K562 (cell line): ENCODE measurements at regions not wholly inside any gene's neighbourhood (a gene's known extent, or its start where the extent isn't known, plus 50 kb on each side); places are given as distances from the start of the nearest gene placed in this dataset.

ENCODE experiments used
- ATAC-seq: fragments of 200-7000 bp; cut with Tn5 transposase; 3 replicates; pipeline ENCODE4 v1.9.1; 2020; ENCODE audit warnings: moderate library complexity
- BruUV-seq: library from RNA; stranded (reverse); fragments of 400-500 nt; replicated peaks from 2 replicates; lab custom pipeline; 2021; lab: Mats Ljungman, UMichigan
- CTCF ChIA-PET: fragments of 300-600 bp; formaldehyde crosslinking; extraction: SDS; loops from one replicate; lab custom pipeline; 2021; ENCODE audit warnings: low intra/inter-chr PET ratio; lab: Yijun Ruan, JAX
- POLR2A ChIA-PET: fragments of 300-600, 350-650 bp; sonication (Branson Sonifier 250); formaldehyde crosslinking; extraction: SDS; loops from one replicate; lab custom pipeline; 2021; ENCODE audit warnings: antibody characterized with exemption, inconsistent platforms; lab: Yijun Ruan, JAX
- DNase-seq, 4 experiments: peaks; one replicate each; pipeline versions ENCODE4 v3.0.0 to v3.0.0-alpha.2; 2011 to 2018; ENCODE audit warnings: low spot score in 3 of 4, mixed read lengths in 3 of 4; ENCODE audit errors: extremely low read depth in 1 of 4
- FAIRE-seq: peaks from 2 replicates; lab custom pipeline; 2011; peaks lifted over from hg19 to GRCh38; lab: Jason Lieb, UNC
- H2AFZ ChIP-seq: 2 replicates; pipeline ENCODE4 v1.6.0; 2011; ENCODE audit warnings: low read depth, low read length, control low read depth, inconsistent platforms
- H3K27ac ChIP-seq: fragments of 200-600 bp; 3 replicates; pipeline ENCODE4 v1.8.0; 2011; ENCODE audit warnings: low read depth, mild to moderate bottlenecking, control low read depth, inconsistent platforms, low read length, moderate library complexity, mixed read lengths; ENCODE audit errors: extremely low read depth
- H3K27me3 ChIP-seq, 2 experiments: fragments of 300-600 bp in 1 of 2; 2 replicates in 1 of 2; 3 replicates in 1 of 2; pipeline versions ENCODE4 v1.6.0 to v1.8.0; 2011; ENCODE audit warnings: inconsistent platforms in 2 of 2, low read length in 2 of 2, mild to moderate bottlenecking in 1 of 2, mixed read lengths in 1 of 2, moderate library complexity in 1 of 2; ENCODE audit not compliant: control insufficient read depth in 2 of 2, insufficient read depth in 2 of 2
- H3K36me3 ChIP-seq: fragments of 300-600 bp; 3 replicates; pipeline ENCODE4 v1.8.0; 2011; ENCODE audit warnings: mild to moderate bottlenecking, low read length, inconsistent platforms; ENCODE audit not compliant: control insufficient read depth, insufficient read depth
- H3K4me1 ChIP-seq, 2 experiments: fragments of 200-600 bp in 1 of 2; replicated peaks in 1 of 2; 2 replicates in 1 of 2; 3 replicates in 1 of 2; pipeline versions ENCODE4 v1.5.1 to v1.8.0; 2011; ENCODE audit warnings: inconsistent platforms in 2 of 2, low read length in 2 of 2, mild to moderate bottlenecking in 1 of 2, mixed read lengths in 1 of 2, moderate library complexity in 1 of 2; ENCODE audit not compliant: control insufficient read depth in 2 of 2, insufficient read depth in 2 of 2
- H3K4me2 ChIP-seq: 2 replicates; pipeline ENCODE4 v1.6.1; 2011; ENCODE audit warnings: low read length, control low read depth, inconsistent platforms, mixed read lengths; ENCODE audit not compliant: insufficient read depth
- H3K4me3 ChIP-seq: fragments of 200-600 bp; sonication (generic), shearing (Covaris generic); 2 replicates; pipeline ENCODE4 v1.5.1; 2016; ENCODE audit warnings: control low read depth, inconsistent platforms
- H3K79me2 ChIP-seq: fragments of 200-600 bp; 3 replicates; pipeline ENCODE4 v1.8.0; 2011; ENCODE audit warnings: low read length, inconsistent platforms; ENCODE audit not compliant: control insufficient read depth, insufficient read depth
- H3K9ac ChIP-seq, 2 experiments: 2 replicates each; pipeline versions ENCODE4 v1.6.0 to v1.6.1; 2011; ENCODE audit warnings: low read depth in 2 of 2, low read length in 2 of 2, control low read depth in 1 of 2, inconsistent platforms in 1 of 2, mild to moderate bottlenecking in 1 of 2, mixed read lengths in 1 of 2; ENCODE audit not compliant: insufficient read depth in 1 of 2
- H3K9me1 ChIP-seq: one replicate; pipeline ENCODE4 v1.6.0; 2011; ENCODE audit warnings: inconsistent platforms, mild to moderate bottlenecking, low read length, moderate library complexity; ENCODE audit not compliant: control insufficient read depth, insufficient read depth
- H3K9me3 ChIP-seq: replicated peaks from 2 replicates; pipeline ENCODE4 v1.5.1; 2011; ENCODE audit warnings: low read depth, low read length, inconsistent platforms; ENCODE audit not compliant: control insufficient read depth, insufficient read depth
- H4K20me1 ChIP-seq: replicated peaks from 2 replicates; pipeline ENCODE4 v1.6.1; 2011; ENCODE audit warnings: low read length, inconsistent platforms, mixed read lengths; ENCODE audit not compliant: control insufficient read depth, insufficient read depth
- CREM ChIP-seq: IDR thresholded peaks from 2 replicates; pipeline ENCODE4 v1.6.1; 2014; ENCODE audit warnings: antibody characterized with exemption, low read depth
- FIP1L1 ChIP-seq: fragments of 200-400 bp; formaldehyde crosslinking; IDR thresholded peaks from 2 replicates; pipeline ENCODE4 v1.6.1; 2018; ENCODE audit warnings: mild to moderate bottlenecking, low read depth, low read length; ENCODE audit not compliant: poor library complexity, severe bottlenecking
- FOXK1 ChIP-seq: sonication (generic); formaldehyde crosslinking; IDR thresholded peaks from 2 replicates; pipeline ENCODE4 v1.8.0; 2022; ENCODE audit warnings: missing genetic modification reagents, mild to moderate bottlenecking, borderline replicate concordance
- NFIC ChIP-seq: fragments of 450-650 bp; IDR thresholded peaks from 2 replicates; pipeline ENCODE4 v1.6.1; 2017; ENCODE audit warnings: mild to moderate bottlenecking, inconsistent platforms
- POLR2B ChIP-seq: fragments of 450-650 bp; IDR thresholded peaks from 2 replicates; pipeline ENCODE4 v1.6.1; 2018; ENCODE audit warnings: low read depth; ENCODE audit not compliant: partially characterized antibody
- RBM17 ChIP-seq: fragments of 200-400 bp; formaldehyde crosslinking; IDR thresholded peaks from 2 replicates; pipeline ENCODE4 v1.6.1; 2017; ENCODE audit warnings: low read depth, mild to moderate bottlenecking, low read length, borderline replicate concordance
- TFE3 ChIP-seq: fragments of 450-650 bp; formaldehyde crosslinking; IDR thresholded peaks from 2 replicates; pipeline ENCODE4 v1.4.0; 2020; ENCODE audit warnings: mild to moderate bottlenecking, mixed read lengths
- ZBTB49 ChIP-seq: sonication (generic); formaldehyde crosslinking; IDR thresholded peaks from 2 replicates; pipeline ENCODE4 v1.8.0; 2022; ENCODE audit warnings: missing genetic modification reagents, mild to moderate bottlenecking, borderline replicate concordance
- ZNF197 ChIP-seq: fragments of 200-800 bp; sonication (Bioruptor generic); IDR thresholded peaks from 2 replicates; pipeline ENCODE4 v1.6.1; 2016; ENCODE audit warnings: low read depth, missing genetic modification characterization, missing compliant biosample characterization
- WGBS: fragments of 100-300 bp; shearing (Covaris generic); methylation state at CpG from one replicate; pipeline ENCODE4 v1.1.6; 2016; ENCODE audit warnings: low coverage, mixed read lengths; ENCODE audit not compliant: insufficient coverage; ENCODE audit errors: missing lambda C conversion rate; 5-methylcytosine and 5-hydroxymethylcytosine counted together
- in situ Hi-C: fragments of 300-500 bp; cut with MboI; formaldehyde crosslinking; loops from 4 replicates; pipeline ENCODE4 v1.15.0; 2018; ENCODE audit warnings: inconsistent platforms, mixed read lengths
- intact Hi-C: fragments of 100-400 bp; cut with micrococcal nuclease; formaldehyde crosslinking; loops from 2 replicates; pipeline ENCODE4 v1.14.2; 2022
- TF ChIP-seq, protein P1 (sequence below): sonication (generic); formaldehyde crosslinking; IDR thresholded peaks from 2 replicates; pipeline ENCODE4 v1.8.0; 2023; ENCODE audit warnings: mild to moderate bottlenecking, missing genetic modification reagents
- TF ChIP-seq, protein P2 (sequence below): fragments of 450-650 bp; formaldehyde crosslinking; IDR thresholded peaks from 2 replicates; pipeline ENCODE4 v1.4.0; 2020; ENCODE audit warnings: mild to moderate bottlenecking, moderate library complexity

DNA sequence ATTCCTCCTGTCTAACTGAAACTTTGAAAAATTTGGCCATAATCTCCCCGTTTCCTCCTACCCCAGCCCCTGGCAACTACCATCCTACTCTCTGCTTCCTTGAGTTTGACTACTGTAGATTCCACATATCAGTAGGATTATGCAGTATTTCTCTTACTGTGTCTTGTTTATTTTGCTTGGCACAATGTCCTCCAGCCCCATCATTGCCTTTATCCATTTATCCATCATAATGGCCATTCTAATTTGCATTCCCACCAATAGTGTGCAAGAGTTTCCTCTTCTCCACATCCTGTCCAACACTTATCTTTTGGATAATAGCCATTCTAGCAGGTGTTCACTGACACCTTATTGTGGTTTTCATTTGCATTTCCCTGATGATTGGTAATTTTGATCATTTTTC is 202.3 kb downstream of the THBS2 start:
- H4K20me1 ChIP-seq, result no peaks in the 10 kb centered on the region
- peaks cover 0 to 23% of the 10 kb centered on the region in 2 experiments; a peak in 3 of 5 replicates for H3K27me3 ChIP-seq
- ATAC-seq, result no peak
- POLR2A ChIA-PET, result no interaction called here
- WGBS, result 0% methylated on average over 1 of the region's 1 CpG
- BruUV-seq, result no TSS peak
- no peak overlapping the region for H3K27ac ChIP-seq
- no peaks in the 10 kb centered on the region for H3K9me3 ChIP-seq
- CTCF ChIA-PET, result no interaction called here
- FAIRE-seq, result no peak
- in situ Hi-C loops, result no loop called here
- no peak overlapping the region for H2AFZ ChIP-seq
- H3K9me1 ChIP-seq, result no peaks in the 10 kb centered on the region
- no peaks in the 10 kb centered on the region for H3K4me1 ChIP-seq
- TF ChIP-seq RBM17 (no peak), NFIC (no peak), ZBTB49 (CRISPR knock-in tag) (no peak), FIP1L1 (no peak), FOXK1 (CRISPR knock-in tag) (no peak), CREM (no peak), ZNF197 (no peak), TFE3 (CRISPR knock-in tag) (no peak), POLR2B (no peak)
- TF ChIP-seq, protein P1, sequence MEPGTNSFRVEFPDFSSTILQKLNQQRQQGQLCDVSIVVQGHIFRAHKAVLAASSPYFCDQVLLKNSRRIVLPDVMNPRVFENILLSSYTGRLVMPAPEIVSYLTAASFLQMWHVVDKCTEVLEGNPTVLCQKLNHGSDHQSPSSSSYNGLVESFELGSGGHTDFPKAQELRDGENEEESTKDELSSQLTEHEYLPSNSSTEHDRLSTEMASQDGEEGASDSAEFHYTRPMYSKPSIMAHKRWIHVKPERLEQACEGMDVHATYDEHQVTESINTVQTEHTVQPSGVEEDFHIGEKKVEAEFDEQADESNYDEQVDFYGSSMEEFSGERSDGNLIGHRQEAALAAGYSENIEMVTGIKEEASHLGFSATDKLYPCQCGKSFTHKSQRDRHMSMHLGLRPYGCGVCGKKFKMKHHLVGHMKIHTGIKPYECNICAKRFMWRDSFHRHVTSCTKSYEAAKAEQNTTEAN, result no peak
- TF ChIP-seq, protein P2, sequence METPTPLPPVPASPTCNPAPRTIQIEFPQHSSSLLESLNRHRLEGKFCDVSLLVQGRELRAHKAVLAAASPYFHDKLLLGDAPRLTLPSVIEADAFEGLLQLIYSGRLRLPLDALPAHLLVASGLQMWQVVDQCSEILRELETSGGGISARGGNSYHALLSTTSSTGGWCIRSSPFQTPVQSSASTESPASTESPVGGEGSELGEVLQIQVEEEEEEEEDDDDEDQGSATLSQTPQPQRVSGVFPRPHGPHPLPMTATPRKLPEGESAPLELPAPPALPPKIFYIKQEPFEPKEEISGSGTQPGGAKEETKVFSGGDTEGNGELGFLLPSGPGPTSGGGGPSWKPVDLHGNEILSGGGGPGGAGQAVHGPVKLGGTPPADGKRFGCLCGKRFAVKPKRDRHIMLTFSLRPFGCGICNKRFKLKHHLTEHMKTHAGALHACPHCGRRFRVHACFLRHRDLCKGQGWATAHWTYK (CRISPR knock-in tag), result no peak
- TF ChIP-seq, all 486 proteins: peak for 0
- H3K4me3 ChIP-seq, result no peak overlapping the region
- no peaks in the 10 kb centered on the region for H3K79me2 ChIP-seq
- H3K9ac ChIP-seq, result no peak overlapping the region
- no peak for DNase-seq
- intact Hi-C loops, result no loop called here
- H3K4me2 ChIP-seq, result no peak overlapping the region
- no peaks in the 10 kb centered on the region for H3K36me3 ChIP-seq
